GM23338 (cell line): ENCODE measurements at regions not wholly inside any gene's neighbourhood (a gene's known extent, or its start where the extent isn't known, plus 50 kb on each side); places are given as distances from the start of the nearest gene placed in this dataset.

ENCODE experiments used
- ATAC-seq: fragments of 200-7000 bp; cut with Tn5 transposase; 3 replicates; pipeline ENCODE4 v1.9.1; 2020
- DNase-seq: peaks from one replicate; pipeline ENCODE4 v3.0.0-alpha.2; 2015; ENCODE audit warnings: low spot score
- H2AFZ ChIP-seq: fragments of 200-600 bp; sonication (generic); 2 replicates; pipeline ENCODE4 v1.8.0; 2016; ENCODE audit warnings: antibody characterized with exemption, mild to moderate bottlenecking, moderate library complexity
- H3F3A ChIP-seq: fragments of 200-600 bp; sonication (generic); replicated peaks from 2 replicates; pipeline ENCODE4 v1.8.0; 2017; ENCODE audit warnings: antibody characterized with exemption, mixed run types, low read depth
- H3K27ac ChIP-seq: fragments of 200-600 bp; sonication (generic); 2 replicates; pipeline ENCODE4 v1.6.1; 2016; ENCODE audit warnings: low read depth
- H3K27me3 ChIP-seq: fragments of 200-600 bp; sonication (generic); 2 replicates; pipeline ENCODE4 v1.8.0; 2016; ENCODE audit warnings: mild to moderate bottlenecking, mixed run types, moderate library complexity; ENCODE audit not compliant: insufficient read depth
- H3K36me3 ChIP-seq: fragments of 200-600 bp; sonication (generic); 2 replicates; pipeline ENCODE4 v1.8.0; 2016; ENCODE audit warnings: mild to moderate bottlenecking; ENCODE audit not compliant: insufficient read depth
- H3K4me1 ChIP-seq: fragments of 200-600 bp; sonication (generic); 2 replicates; pipeline ENCODE4 v1.8.0; 2016; ENCODE audit warnings: mild to moderate bottlenecking, moderate library complexity; ENCODE audit not compliant: insufficient read depth
- H3K4me2 ChIP-seq: fragments of 200-600 bp; sonication (generic); 2 replicates; pipeline ENCODE4 v1.7.1; 2017; ENCODE audit warnings: mixed run types
- H3K4me3 ChIP-seq: fragments of 200-600 bp; sonication (generic); 2 replicates; pipeline ENCODE4 v1.6.1; 2016; ENCODE audit warnings: mixed run types
- H3K79me2 ChIP-seq: fragments of 200-600 bp; sonication (generic); replicated peaks from 2 replicates; pipeline ENCODE4 v1.8.0; 2017; ENCODE audit warnings: mild to moderate bottlenecking; ENCODE audit not compliant: insufficient read depth
- H3K9me2 ChIP-seq: fragments of 200-600 bp; sonication (generic); 2 replicates; pipeline ENCODE4 v1.8.0; 2017; ENCODE audit not compliant: insufficient read depth
- H4K20me1 ChIP-seq: fragments of 200-600 bp; sonication (generic); replicated peaks from 2 replicates; pipeline ENCODE4 v1.8.0; 2017; ENCODE audit warnings: mild to moderate bottlenecking; ENCODE audit not compliant: insufficient read depth
- H3K27ac Mint-ChIP-seq: 2 replicates; pipeline ENCODE4 v1.8.0; 2020; ENCODE audit warnings: inconsistent platforms, mild to moderate bottlenecking, moderate library complexity, mixed read lengths
- H3K27me3 Mint-ChIP-seq: 3 replicates; pipeline ENCODE4 v1.8.0; 2022; ENCODE audit warnings: low read depth, mild to moderate bottlenecking, moderate library complexity, mixed read lengths, inconsistent platforms; ENCODE audit not compliant: insufficient read depth, poor library complexity
- H3K36me3 Mint-ChIP-seq: 3 replicates; pipeline ENCODE4 v1.8.0; 2021; ENCODE audit warnings: low read depth, mild to moderate bottlenecking, inconsistent platforms, moderate library complexity, mixed read lengths
- H3K4me1 Mint-ChIP-seq: 3 replicates; pipeline ENCODE4 v1.8.0; 2020; ENCODE audit warnings: mild to moderate bottlenecking, inconsistent platforms, mixed read lengths
- H3K4me3 Mint-ChIP-seq: 3 replicates; pipeline ENCODE4 v1.8.0; 2021; ENCODE audit warnings: moderate library complexity, mild to moderate bottlenecking, inconsistent platforms, mixed read lengths
- H3K9me3 Mint-ChIP-seq: 3 replicates; pipeline ENCODE4 v1.8.0; 2020; ENCODE audit warnings: moderate library complexity, mild to moderate bottlenecking, inconsistent platforms, mixed read lengths
- EZH2 ChIP-seq: fragments of 200-600 bp; sonication (generic); IDR thresholded peaks from one replicate; pipeline ENCODE4 v1.8.0; 2017; ENCODE audit warnings: antibody characterized with exemption, mild to moderate bottlenecking, low read depth; ENCODE audit not compliant: unreplicated experiment
- NANOG ChIP-seq: IDR thresholded peaks from 2 replicates; pipeline ENCODE4 v1.6.1; 2016; ENCODE audit warnings: antibody characterized with exemption, borderline replicate concordance
- ZNF331 ChIP-seq: fragments of 250-450 bp; sonication (Bioruptor Pico); IDR thresholded peaks from 2 replicates; pipeline ENCODE4 v1.5.0; 2020; ENCODE audit warnings: low read depth, mild to moderate bottlenecking, moderate library complexity
- TF ChIP-seq, protein P1 (sequence below): IDR thresholded peaks from 2 replicates; pipeline ENCODE4 v1.6.1; 2016; ENCODE audit warnings: antibody characterized with exemption
- TF ChIP-seq, protein P2 (sequence below): fragments of 250-450 bp; sonication (Bioruptor Pico); IDR thresholded peaks from 2 replicates; pipeline ENCODE4 v1.5.0; 2020; ENCODE audit warnings: mild to moderate bottlenecking, moderate library complexity
- TF ChIP-seq, protein P3 (sequence below), 2 experiments: fragments of 200-600 bp in 1 of 2; sonication (generic) in 1 of 2; conservative IDR thresholded peaks; 2 replicates each; pipeline versions ENCODE4 v1.5.1 to v1.6.1; 2016 to 2017; ENCODE audit warnings: antibody characterized with exemption in 2 of 2, low read depth in 2 of 2, mild to moderate bottlenecking in 2 of 2, moderate library complexity in 1 of 2

DNA sequence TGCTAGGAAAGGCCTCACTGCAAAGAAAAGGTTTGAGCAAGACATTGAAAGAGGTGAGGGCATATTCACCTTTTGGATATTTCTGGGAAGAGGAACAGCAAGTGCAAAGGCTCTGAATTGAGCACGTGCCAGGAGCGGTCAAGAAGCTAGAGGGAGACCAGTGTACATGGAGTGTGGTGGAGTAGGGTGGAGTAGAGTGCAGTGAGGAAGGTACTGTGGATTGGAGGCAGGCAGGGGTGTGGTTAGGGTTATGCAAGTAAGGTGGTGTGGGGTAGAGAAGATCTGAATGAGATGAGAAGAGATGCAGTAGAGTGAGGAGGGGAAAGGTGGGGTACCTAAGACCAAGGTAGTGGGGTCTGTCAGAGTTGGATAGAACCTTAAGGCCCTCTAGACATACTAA, 119.6 kb downstream of the OMA1 start:
- H3K9me3 Mint-ChIP-seq: no peaks in the 10 kb centered on the region
- no peaks in the 10 kb centered on the region for H3K36me3 ChIP-seq
- peaks cover 5% of the 10 kb centered on the region; the same call in 1 of the 2 replicates for H3K9me2 ChIP-seq
- no peak overlapping the region for H2AFZ ChIP-seq
- no peaks in the 10 kb centered on the region for H4K20me1 ChIP-seq
- H3K27me3 ChIP-seq: no peaks in the 10 kb centered on the region
- peaks cover 5% of the 10 kb centered on the region for H3K27me3 Mint-ChIP-seq
- no peak overlapping the region for H3K4me3 Mint-ChIP-seq
- ATAC-seq: no peak
- no peak overlapping the region for H3K4me2 ChIP-seq
- no peaks in the 10 kb centered on the region for H3K4me1 ChIP-seq
- H3K4me3 ChIP-seq: no peak overlapping the region
- no peak overlapping the region for H3K27ac ChIP-seq
- no peaks in the 10 kb centered on the region for H3F3A ChIP-seq
- H3K36me3 Mint-ChIP-seq: no peaks in the 10 kb centered on the region
- no peak overlapping the region for H3K27ac Mint-ChIP-seq
- TF ChIP-seq, protein P1, sequence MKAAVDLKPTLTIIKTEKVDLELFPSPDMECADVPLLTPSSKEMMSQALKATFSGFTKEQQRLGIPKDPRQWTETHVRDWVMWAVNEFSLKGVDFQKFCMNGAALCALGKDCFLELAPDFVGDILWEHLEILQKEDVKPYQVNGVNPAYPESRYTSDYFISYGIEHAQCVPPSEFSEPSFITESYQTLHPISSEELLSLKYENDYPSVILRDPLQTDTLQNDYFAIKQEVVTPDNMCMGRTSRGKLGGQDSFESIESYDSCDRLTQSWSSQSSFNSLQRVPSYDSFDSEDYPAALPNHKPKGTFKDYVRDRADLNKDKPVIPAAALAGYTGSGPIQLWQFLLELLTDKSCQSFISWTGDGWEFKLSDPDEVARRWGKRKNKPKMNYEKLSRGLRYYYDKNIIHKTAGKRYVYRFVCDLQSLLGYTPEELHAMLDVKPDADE: no peak
- TF ChIP-seq, protein P2, sequence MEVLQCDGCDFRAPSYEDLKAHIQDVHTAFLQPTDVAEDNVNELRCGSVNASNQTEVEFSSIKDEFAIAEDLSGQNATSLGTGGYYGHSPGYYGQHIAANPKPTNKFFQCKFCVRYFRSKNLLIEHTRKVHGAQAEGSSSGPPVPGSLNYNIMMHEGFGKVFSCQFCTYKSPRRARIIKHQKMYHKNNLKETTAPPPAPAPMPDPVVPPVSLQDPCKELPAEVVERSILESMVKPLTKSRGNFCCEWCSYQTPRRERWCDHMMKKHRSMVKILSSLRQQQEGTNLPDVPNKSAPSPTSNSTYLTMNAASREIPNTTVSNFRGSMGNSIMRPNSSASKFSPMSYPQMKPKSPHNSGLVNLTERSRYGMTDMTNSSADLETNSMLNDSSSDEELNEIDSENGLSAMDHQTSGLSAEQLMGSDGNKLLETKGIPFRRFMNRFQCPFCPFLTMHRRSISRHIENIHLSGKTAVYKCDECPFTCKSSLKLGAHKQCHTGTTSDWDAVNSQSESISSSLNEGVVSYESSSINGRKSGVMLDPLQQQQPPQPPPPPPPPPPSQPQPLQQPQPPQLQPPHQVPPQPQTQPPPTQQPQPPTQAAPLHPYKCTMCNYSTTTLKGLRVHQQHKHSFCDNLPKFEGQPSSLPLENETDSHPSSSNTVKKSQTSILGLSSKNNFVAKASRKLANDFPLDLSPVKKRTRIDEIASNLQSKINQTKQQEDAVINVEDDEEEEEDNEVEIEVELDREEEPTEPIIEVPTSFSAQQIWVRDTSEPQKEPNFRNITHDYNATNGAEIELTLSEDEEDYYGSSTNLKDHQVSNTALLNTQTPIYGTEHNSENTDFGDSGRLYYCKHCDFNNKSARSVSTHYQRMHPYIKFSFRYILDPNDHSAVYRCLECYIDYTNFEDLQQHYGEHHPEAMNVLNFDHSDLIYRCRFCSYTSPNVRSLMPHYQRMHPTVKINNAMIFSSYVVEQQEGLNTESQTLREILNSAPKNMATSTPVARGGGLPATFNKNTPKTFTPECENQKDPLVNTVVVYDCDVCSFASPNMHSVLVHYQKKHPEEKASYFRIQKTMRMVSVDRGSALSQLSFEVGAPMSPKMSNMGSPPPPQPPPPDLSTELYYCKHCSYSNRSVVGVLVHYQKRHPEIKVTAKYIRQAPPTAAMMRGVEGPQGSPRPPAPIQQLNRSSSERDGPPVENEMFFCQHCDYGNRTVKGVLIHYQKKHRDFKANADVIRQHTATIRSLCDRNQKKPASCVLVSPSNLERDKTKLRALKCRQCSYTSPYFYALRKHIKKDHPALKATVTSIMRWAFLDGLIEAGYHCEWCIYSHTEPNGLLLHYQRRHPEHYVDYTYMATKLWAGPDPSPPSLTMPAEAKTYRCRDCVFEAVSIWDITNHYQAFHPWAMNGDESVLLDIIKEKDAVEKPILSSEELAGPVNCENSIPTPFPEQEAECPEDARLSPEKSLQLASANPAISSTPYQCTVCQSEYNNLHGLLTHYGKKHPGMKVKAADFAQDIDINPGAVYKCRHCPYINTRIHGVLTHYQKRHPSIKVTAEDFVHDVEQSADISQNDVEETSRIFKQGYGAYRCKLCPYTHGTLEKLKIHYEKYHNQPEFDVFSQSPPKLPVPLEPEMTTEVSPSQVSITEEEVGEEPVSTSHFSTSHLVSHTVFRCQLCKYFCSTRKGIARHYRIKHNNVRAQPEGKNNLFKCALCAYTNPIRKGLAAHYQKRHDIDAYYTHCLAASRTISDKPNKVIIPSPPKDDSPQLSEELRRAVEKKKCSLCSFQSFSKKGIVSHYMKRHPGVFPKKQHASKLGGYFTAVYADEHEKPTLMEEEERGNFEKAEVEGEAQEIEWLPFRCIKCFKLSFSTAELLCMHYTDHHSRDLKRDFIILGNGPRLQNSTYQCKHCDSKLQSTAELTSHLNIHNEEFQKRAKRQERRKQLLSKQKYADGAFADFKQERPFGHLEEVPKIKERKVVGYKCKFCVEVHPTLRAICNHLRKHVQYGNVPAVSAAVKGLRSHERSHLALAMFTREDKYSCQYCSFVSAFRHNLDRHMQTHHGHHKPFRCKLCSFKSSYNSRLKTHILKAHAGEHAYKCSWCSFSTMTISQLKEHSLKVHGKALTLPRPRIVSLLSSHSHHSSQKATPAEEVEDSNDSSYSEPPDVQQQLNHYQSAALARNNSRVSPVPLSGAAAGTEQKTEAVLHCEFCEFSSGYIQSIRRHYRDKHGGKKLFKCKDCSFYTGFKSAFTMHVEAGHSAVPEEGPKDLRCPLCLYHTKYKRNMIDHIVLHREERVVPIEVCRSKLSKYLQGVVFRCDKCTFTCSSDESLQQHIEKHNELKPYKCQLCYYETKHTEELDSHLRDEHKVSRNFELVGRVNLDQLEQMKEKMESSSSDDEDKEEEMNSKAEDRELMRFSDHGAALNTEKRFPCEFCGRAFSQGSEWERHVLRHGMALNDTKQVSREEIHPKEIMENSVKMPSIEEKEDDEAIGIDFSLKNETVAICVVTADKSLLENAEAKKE: no peak
- TF ChIP-seq NANOG (no peak), ZNF331 (CRISPR knock-in tag) (no peak), EZH2 (no peak)
- TF ChIP-seq, protein P3, sequence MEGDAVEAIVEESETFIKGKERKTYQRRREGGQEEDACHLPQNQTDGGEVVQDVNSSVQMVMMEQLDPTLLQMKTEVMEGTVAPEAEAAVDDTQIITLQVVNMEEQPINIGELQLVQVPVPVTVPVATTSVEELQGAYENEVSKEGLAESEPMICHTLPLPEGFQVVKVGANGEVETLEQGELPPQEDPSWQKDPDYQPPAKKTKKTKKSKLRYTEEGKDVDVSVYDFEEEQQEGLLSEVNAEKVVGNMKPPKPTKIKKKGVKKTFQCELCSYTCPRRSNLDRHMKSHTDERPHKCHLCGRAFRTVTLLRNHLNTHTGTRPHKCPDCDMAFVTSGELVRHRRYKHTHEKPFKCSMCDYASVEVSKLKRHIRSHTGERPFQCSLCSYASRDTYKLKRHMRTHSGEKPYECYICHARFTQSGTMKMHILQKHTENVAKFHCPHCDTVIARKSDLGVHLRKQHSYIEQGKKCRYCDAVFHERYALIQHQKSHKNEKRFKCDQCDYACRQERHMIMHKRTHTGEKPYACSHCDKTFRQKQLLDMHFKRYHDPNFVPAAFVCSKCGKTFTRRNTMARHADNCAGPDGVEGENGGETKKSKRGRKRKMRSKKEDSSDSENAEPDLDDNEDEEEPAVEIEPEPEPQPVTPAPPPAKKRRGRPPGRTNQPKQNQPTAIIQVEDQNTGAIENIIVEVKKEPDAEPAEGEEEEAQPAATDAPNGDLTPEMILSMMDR (conservative IDR thresholded peaks at IDR 0.05; ENCODE audit: low read depth in 2 of 2): no peak
- no peak for DNase-seq
- H3K79me2 ChIP-seq: no peaks in the 10 kb centered on the region
- no peaks in the 10 kb centered on the region; the same call in 2 of the 3 replicates for H3K4me1 Mint-ChIP-seq
